Lung (tissue), 11 donors: ENCODE measurements at regions not wholly inside any gene's neighbourhood (a gene's known extent, or its start where the extent isn't known, plus 50 kb on each side); places are given as distances from the start of the nearest gene placed in this dataset.

ENCODE experiments used
- ATAC-seq: fragments of 200-7000 bp; cut with Tn5 transposase; one replicate; pipeline ENCODE4 v1.9.1; 2020; ENCODE audit warnings: moderate number of reproducible peaks; ENCODE audit not compliant: insufficient read depth, low FRiP score
- DNase-seq, 3 donors: peaks; one replicate each; pipeline ENCODE4 v3.0.0-alpha.2; 2013 to 2017
- H3K27ac ChIP-seq, 2 donors: one replicate each; pipeline ENCODE4 v1.5.1; 2013; ENCODE audit warnings: mild to moderate bottlenecking in 2 of 2, moderate library complexity in 2 of 2, control low read depth in 1 of 2, inconsistent platforms in 1 of 2, low read depth in 1 of 2, low read length in 1 of 2
- H3K27me3 ChIP-seq, 3 donors: one replicate each; pipeline ENCODE4 v1.5.1; 2013; ENCODE audit warnings: low read length in 2 of 3; ENCODE audit not compliant: control insufficient read depth in 3 of 3, insufficient read depth in 3 of 3
- H3K36me3 ChIP-seq, 4 donors: one replicate each; pipeline ENCODE4 v1.5.1; 2013; ENCODE audit warnings: low read length in 4 of 4, mild to moderate bottlenecking in 1 of 4, moderate library complexity in 1 of 4; ENCODE audit not compliant: control insufficient read depth in 4 of 4, insufficient read depth in 4 of 4
- H3K4me1 ChIP-seq, 5 donors: one replicate each; pipeline ENCODE4 v1.5.1; 2013; ENCODE audit warnings: low read length in 5 of 5, mild to moderate bottlenecking in 2 of 5, moderate library complexity in 1 of 5; ENCODE audit not compliant: control insufficient read depth in 5 of 5, insufficient read depth in 5 of 5
- H3K4me3 ChIP-seq: one replicate; pipeline ENCODE4 v1.5.1; 2013; ENCODE audit warnings: mild to moderate bottlenecking, control low read depth, moderate library complexity
- H3K9ac ChIP-seq, 2 donors: one replicate each; pipeline ENCODE4 v1.5.1; 2013; ENCODE audit warnings: low read length in 2 of 2, control low read depth in 1 of 2; ENCODE audit not compliant: insufficient read depth in 1 of 2
- H3K9me3 ChIP-seq, 4 donors: one replicate each; pipeline ENCODE4 v1.5.1; 2013; ENCODE audit warnings: low read length in 3 of 4, mild to moderate bottlenecking in 1 of 4, moderate library complexity in 1 of 4; ENCODE audit not compliant: control insufficient read depth in 4 of 4, insufficient read depth in 3 of 4
- CTCF ChIP-seq: IDR thresholded peaks from 2 replicates; pipeline ENCODE4 v1.5.1; 2012; ENCODE audit warnings: mild to moderate bottlenecking; ENCODE audit errors: control extremely low read depth, extremely low read depth
- WGBS, 2 donors: extraction: QIAGEN DNeasy Blood & Tissue Kit; methylation state at CpG; one replicate each; pipeline ENCODE4 v1.1.7; 2013; 5-methylcytosine and 5-hydroxymethylcytosine counted together
- donor health status: control.
- donor health status: control.
- donor health status: Bipolar disorder and iron deficiency.
- donor health status: healthy.
- donor health status: DM: yes; HTN: yes; CAD: no.

DNA sequence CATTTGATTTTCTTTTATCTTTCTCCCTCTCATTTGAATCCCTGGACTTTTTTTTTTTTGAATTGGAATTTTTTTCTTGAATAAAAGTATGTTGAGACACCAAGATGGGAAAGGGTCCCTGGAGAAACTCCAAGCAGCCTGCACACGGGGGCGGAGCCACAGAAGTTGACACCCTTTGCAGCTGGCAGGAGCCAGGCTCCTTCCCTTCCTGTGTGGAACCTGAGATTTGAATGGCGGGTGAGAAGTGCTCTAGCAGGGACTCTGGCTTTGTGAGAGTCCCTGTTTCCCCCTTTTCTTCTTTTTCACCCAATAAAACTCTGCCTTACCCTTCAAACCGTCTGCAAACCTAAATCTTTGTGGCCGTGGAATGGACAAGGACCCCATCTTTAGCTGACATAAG, 1381.0 kb upstream of the MIR17HG start:
- H3K27ac ChIP-seq = no peak overlapping the region
- no peak for TF ChIP-seq CTCF
- H3K27me3 ChIP-seq = no peaks in the 10 kb centered on the region
- no peaks in the 10 kb centered on the region for H3K4me1 ChIP-seq
- H3K9ac ChIP-seq = no peak overlapping the region
- DNase-seq (no peak), ATAC-seq (no peak)
- H3K36me3 ChIP-seq = no peaks in the 10 kb centered on the region
- WGBS, 2 donors = 82 to 83% methylated on average over 5 of the region's 5 CpGs
- no peaks in the 10 kb centered on the region for H3K9me3 ChIP-seq
- no peak overlapping the region for H3K4me3 ChIP-seq

GRCh38 chr13:89967701-89968100, 1379.8 kb upstream of the MIR17HG start:
- 80% methylated on average over 2 of the region's 2 CpGs for WGBS, 2 donors

DNA sequence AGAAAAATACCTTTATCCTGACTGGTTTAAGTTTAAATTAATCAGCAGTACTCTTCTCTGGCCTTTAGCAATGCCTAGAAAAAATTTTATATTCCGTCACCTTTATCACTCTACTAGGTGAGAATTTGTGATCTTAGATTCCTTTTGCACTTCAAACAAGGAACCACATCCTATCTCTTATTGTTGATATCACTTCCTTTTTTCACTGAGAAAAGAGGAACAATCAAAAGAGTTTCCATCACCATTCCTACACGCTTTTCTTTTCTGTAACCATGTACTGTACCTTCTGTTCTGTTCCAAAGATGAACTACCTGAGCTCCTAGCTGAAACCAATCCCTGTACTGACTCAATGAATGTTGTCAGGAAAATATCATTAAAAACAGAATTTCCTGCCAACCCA, 1379.0 kb upstream of the MIR17HG start:
- Histone ChIP-seq H3K9ac (no peak overlapping the region), H3K36me3 (no peaks in the 10 kb centered on the region), H3K9me3 (no peaks in the 10 kb centered on the region), H3K4me1 (no peaks in the 10 kb centered on the region), H3K4me3 (no peak overlapping the region), H3K27ac (no peak overlapping the region), H3K27me3 (no peaks in the 10 kb centered on the region)
- no peak for DNase-seq
- WGBS, 2 donors = 20 to 26% methylated on average over 2 of the region's 2 CpGs
- TF ChIP-seq CTCF = no peak
- no peak for ATAC-seq

More at GRCh38 chr13:89967701-89968100, 1379.8 kb upstream of the MIR17HG start:
- DNase-seq (no peak), ATAC-seq (no peak)
- H3K4me1 ChIP-seq = no peaks in the 10 kb centered on the region
- TF ChIP-seq CTCF = no peak
- H3K36me3 ChIP-seq = no peaks in the 10 kb centered on the region
- H3K27ac ChIP-seq = no peak overlapping the region
- no peaks in the 10 kb centered on the region for H3K9me3 ChIP-seq
- H3K9ac ChIP-seq = no peak overlapping the region
- no peak overlapping the region for H3K4me3 ChIP-seq
- H3K27me3 ChIP-seq = no peaks in the 10 kb centered on the region

GRCh38 chr13:89970353-89970709, 1377.2 kb upstream of the MIR17HG start:
- no peak for DNase-seq
- no peaks in the 10 kb centered on the region for H3K4me1 ChIP-seq
- H3K4me3 ChIP-seq = no peak overlapping the region
- WGBS, 2 donors = 71% methylated on average over 1 of the region's 1 CpG
- no peaks in the 10 kb centered on the region for H3K36me3 ChIP-seq
- no peak overlapping the region for H3K9ac ChIP-seq
- ATAC-seq = no peak
- no peak overlapping the region for H3K27ac ChIP-seq
- H3K27me3 ChIP-seq = no peaks in the 10 kb centered on the region
- no peak for TF ChIP-seq CTCF
- no peaks in the 10 kb centered on the region for H3K9me3 ChIP-seq
